ENCODE measurements at regions not wholly inside any gene's neighbourhood (a gene's known extent, or its start where the extent isn't known, plus 50 kb on each side); places are given as distances from the start of the nearest gene placed in this dataset.
"Not testable (repeated sequence)": the region's sequence is repeated elsewhere in the genome, so short reads cannot be mapped to it uniquely, and the experiment has no call there.

DNA sequence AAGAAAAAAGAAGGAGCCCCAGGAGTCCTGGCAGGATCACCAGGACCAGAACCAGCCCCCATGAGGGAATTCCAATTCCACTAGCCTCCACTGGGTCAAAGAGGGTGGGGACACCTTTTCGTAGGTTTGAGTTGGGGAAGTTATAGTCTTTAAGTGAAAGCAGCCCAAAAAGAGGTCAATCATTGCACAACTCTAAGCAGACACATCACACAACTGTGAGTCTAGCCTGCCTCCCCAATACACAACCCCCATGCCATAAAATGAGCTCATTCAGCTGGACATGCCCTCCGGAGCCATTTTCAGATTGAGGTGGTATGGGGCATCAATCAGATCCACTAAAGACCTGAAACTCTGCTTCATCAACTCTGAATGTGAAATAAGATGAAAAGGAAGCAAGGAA is 179.9 kb downstream of the NPHP4 start:
- DNase-seq, result no peak

GRCh38 chr1:5811419-5811818 is 180.8 kb downstream of the NPHP4 start:
- DNase-seq, result no peak

- DNase-seq, result no peak
Observed at GRCh38 chr1:5810553-5811270, 181.5 kb downstream of the NPHP4 start.

DNA sequence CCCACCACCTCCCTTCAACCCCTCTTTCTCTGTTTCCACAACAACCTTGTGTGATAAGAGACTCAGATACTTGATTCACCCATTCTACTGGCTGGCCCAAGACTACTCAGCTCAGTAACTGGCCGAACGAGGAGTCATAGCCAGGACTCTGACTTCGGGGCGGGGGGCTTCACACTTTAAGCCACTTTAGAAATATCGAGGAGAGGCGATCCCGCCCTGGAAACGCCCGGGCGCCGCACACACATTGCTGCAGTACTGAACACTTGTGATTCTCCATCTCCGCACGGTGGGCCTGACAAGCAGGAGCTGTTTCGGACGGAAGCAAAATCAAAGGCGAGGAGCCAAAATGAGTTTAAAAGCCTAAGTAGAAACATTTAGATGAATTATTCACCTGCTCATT is 182.1 kb downstream of the NPHP4 start:
- DNase-seq, result no peak

- DNase-seq, result no peak
Observed at GRCh38 chr1:5809207-5809788, 182.9 kb downstream of the NPHP4 start.

- no peak for DNase-seq
Observed at GRCh38 chr1:5803851-5804250, 188.4 kb downstream of the NPHP4 start.

GRCh38 chr1:5802606-5803005 is 189.6 kb downstream of the NPHP4 start:
- no peak for DNase-seq

DNA sequence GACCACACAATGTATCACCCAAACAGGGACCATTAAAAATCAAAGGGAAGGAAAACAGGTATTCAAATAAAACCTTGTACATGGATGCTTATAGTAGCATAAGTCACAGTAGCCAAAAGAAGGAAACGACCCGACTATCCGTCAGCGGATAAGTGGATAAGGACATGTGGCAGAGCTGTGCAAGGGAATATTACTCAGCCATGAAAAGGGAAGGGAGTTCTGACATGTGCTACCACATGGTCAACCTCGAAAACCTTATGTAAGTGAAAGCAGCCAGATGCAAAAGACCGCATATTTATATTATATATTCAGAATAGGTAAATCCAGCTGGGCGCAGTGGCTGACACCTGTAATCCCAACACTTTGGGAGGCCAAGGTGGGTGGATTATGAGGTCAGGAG is 193.3 kb downstream of the NPHP4 start:
- no peak for DNase-seq

- DNase-seq, result no peak
Observed at GRCh38 chr1:5798151-5798730, 194.0 kb downstream of the NPHP4 start.

DNA sequence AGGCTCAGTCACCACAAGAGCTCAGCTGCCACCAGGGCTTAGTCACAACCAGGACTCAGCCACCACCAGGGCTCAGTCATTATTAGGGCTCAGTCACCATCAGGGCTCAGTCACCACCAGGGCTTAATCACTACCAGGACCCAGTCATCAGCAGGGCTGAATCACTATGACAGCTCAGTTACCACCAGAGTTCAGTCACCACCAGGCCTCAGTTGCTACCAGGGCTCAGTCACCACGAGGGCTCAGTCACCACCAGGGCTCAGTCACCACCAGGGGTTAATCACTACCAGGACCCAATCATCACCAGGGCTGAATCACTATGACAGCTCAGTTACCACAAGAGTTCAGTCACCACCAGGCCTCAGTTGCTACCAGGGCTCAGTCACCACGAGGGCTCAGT is 196.2 kb downstream of the NPHP4 start:
- DNase-seq, result no peak

DNA sequence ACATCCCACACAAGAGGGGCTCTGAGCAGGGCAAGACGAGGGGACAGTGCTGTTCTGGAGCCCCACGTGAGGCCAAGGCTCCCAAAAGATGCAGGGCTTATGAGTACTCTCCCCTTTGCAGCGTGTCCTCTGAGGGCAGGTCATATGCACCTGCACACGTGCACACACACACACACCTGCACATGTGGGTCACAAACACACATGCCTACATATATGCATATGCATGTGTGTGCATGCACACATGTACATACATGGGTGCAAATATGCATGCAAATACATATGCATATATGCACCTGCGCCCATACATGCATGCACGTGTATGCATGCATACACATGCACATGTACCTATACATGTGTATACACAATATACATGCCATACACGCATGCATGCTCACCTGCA is 197.9 kb downstream of the NPHP4 start:
- no peak for DNase-seq

GRCh38 chr1:5793516-5793915 is 198.7 kb downstream of the NPHP4 start:
- no peak for DNase-seq

GRCh38 chr1:5781079-5781478 is 211.1 kb downstream of the NPHP4 start:
- DNase-seq, result no peak

DNA sequence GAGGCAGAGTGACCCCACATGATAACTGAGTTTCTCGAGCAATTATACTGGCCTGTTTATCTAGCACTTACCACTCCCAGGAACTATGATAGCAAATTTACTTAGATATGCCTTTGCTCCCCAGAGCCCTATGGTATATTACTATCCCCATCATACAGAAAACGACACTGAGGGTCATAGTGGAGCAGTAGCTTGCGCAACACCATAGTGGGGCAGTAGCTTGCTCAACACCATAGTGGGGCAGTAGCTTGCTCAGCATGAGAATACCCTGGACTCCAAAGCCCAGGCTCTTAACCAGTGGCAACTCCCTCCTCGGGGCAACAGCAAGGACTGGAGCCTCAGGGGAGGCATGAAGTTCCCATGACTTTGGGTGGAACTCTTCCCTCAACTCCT is 211.9 kb downstream of the NPHP4 start:
- no peak for DNase-seq

- DNase-seq, result no peak
Observed at GRCh38 chr1:5779608-5780323, 212.5 kb downstream of the NPHP4 start.

GRCh38 chr1:5776035-5776550 is 216.1 kb downstream of the NPHP4 start:
- DNase-seq, result no peak

DNA sequence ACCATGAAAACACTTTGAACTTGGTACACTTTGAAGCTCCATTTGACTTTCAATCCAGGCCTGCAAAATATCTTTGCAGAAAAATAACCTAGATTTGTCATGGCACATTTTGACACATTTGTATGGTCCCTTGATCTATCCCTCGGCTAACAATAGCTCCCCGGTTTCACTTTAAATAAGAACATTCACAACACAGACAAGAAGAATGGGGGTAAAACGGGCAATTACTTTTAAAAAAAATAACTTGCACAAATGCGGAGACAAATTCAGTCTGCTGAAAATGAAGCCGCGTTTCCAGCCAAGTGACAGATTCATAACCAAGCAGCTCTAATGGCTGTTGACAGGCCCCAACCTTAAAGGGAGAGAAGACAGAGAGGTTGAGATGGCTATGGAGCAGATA is 218.2 kb downstream of the NPHP4 start:
- DNase-seq, result no peak

GRCh38 chr1:5771788-5772187 is 220.4 kb downstream of the NPHP4 start:
- DNase-seq, result no peak

DNA sequence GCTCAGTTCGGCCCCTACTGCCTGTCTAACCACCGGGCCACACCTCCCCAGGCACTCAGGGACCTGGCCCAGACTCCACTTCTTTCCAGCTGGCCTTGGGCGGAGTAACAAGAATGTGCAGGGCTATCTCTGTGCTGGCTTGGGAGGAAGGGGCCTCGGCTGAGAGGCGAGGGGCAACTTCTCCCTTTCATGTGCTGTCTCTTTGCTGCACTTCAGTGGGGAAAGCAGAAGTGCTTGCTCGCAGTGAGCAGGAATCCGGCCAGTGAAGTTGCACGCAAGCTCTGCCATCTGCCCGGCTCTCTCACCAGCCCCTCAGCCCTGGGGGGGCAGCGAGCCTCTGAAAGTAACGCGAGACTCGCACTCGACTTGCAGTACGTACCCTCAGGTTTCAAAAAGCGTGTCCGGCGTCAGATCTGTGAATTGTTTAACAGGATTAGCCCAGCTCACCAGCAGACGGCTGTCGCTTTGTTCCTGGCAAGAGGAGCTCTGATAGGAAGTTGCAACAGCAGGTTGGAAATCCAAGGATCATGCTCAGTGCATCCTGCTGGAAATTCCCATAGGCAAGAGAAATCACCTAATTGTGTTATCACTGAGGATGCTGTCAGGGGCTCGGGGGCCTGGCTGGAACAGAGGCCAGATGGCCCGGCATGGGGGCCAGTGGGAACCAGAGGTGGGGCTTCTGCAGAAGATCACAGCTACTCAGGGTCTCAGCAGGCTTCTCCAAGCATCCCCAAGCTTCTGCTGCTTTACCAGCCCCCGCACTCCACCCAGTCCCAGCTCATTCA is 221.1 kb downstream of the NPHP4 start:
- DNase-seq, result no peak

- DNase-seq, result no peak
Observed at GRCh38 chr1:5769760-5770159, 222.5 kb downstream of the NPHP4 start.

GRCh38 chr1:5769146-5769545 is 223.1 kb downstream of the NPHP4 start:
- no peak for DNase-seq

DNA sequence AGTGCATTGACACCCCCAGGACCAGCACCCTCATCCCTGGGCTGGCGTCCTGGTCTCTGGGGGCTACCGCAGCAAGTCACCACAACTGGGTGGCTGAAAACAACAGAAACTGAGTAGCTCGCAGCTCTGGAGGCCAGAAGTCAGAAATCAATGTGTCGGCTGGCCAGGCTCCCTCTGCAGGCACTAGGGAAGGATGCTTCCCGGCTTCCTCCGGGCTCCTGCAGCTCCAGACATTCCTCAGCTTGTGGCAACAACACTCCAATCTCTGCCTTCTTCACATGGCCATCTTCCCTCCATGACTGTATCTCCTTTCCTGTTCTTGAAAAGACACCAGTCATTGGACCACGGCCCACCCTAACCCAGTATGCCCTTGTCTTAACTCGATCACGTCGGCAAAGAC is 224.2 kb downstream of the NPHP4 start:
- DNase-seq, result no peak

DNA sequence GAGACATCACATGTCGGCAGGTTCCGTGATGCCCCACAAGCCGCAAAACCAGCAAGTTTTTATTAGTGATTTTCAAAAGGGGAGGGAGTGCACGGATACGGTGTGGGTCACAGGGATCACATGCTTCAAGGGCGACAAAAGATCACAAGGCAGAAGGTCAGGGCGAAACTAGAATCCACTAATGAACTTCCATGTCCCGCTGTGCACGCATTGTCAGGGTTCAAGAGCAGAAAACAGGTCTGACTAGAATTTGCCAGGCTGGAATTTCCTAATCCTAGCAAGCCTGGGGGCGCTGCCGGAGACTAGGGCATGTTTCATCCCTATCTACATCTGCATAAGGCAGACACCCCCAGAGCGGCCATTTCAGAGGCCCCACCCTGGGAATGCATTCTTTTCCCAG is 225.2 kb downstream of the NPHP4 start:
- not testable (repeated sequence) for DNase-seq
